Colonic mucosa (tissue), 4 donors: ENCODE measurements at regions not wholly inside any gene's neighbourhood (a gene's known extent, or its start where the extent isn't known, plus 50 kb on each side); places are given as distances from the start of the nearest gene placed in this dataset.

Experiments used
- DNase-seq: peaks from one replicate; pipeline ENCODE4 v3.0.0-alpha.2; 2020
- H3K27ac ChIP-seq: fragments of 200-600 bp; one replicate; pipeline ENCODE4 v1.8.0; 2021
- H3K27me3 ChIP-seq: fragments of 200-600 bp; one replicate; pipeline ENCODE4 v1.8.0; 2021
- H3K36me3 ChIP-seq: fragments of 200-600 bp; one replicate; pipeline ENCODE4 v1.8.0; 2021
- H3K4me1 ChIP-seq: fragments of 200-600 bp; one replicate; pipeline ENCODE4 v1.8.0; 2021; ENCODE audit warnings: mild to moderate bottlenecking
- H3K4me3 ChIP-seq: fragments of 200-600 bp; one replicate; pipeline ENCODE4 v1.8.0; 2021
- H3K9ac ChIP-seq, 2 donors: one replicate each; pipeline ENCODE4 v1.7.0; 2013; ENCODE audit warnings: control low read depth in 2 of 2, low read depth in 2 of 2, low read length in 2 of 2
- H3K9me3 ChIP-seq: fragments of 200-600 bp; one replicate; pipeline ENCODE4 v1.8.0; 2021
- CTCF ChIP-seq: fragments of 200-600 bp; IDR thresholded peaks from one replicate; pipeline ENCODE4 v1.8.0; 2022; ENCODE audit warnings: antibody characterized with exemption, mild to moderate bottlenecking
- intact Hi-C: fragments of 100-400 bp; cut with DNase I; formaldehyde crosslinking; loops from one replicate; pipeline ENCODE4 v1.14.1; 2022
- donor health status: healthy.
- donor health status: DM: no; HTN: no; CAD: no.
- donor health status: DM: no; HTN: no; CAD: no.

- DNase-seq: no peak
- intact Hi-C loops: no loop called here
- Histone ChIP-seq H3K9me3 (no peaks in the 10 kb centered on the region), H3K9ac (no peak overlapping the region), H3K36me3 (no peaks in the 10 kb centered on the region), H3K27ac (no peak overlapping the region), H3K4me1 (no peaks in the 10 kb centered on the region), H3K4me3 (no peak overlapping the region), H3K27me3 (no peaks in the 10 kb centered on the region)
- TF ChIP-seq CTCF: no peak
These were observed 591.0 kb downstream of the PTPRU start for GRCh38 chr1:29827237-29827750.

- intact Hi-C loops: no loop called here
- TF ChIP-seq CTCF: no peak
- H3K27ac ChIP-seq: no peak overlapping the region
- no peak overlapping the region for H3K9ac ChIP-seq
- no peaks in the 10 kb centered on the region for H3K4me1 ChIP-seq
- H3K9me3 ChIP-seq: no peaks in the 10 kb centered on the region
- no peaks in the 10 kb centered on the region for H3K27me3 ChIP-seq
- H3K4me3 ChIP-seq: no peak overlapping the region
- no peaks in the 10 kb centered on the region for H3K36me3 ChIP-seq
- no peak for DNase-seq
These were observed 590.3 kb downstream of the PTPRU start for GRCh38 chr1:29826646-29827045.

- Histone ChIP-seq H3K4me3 (no peak overlapping the region), H3K9me3 (no peaks in the 10 kb centered on the region), H3K27me3 (no peaks in the 10 kb centered on the region), H3K4me1 (no peaks in the 10 kb centered on the region), H3K9ac (no peak overlapping the region), H3K36me3 (no peaks in the 10 kb centered on the region), H3K27ac (no peak overlapping the region)
- TF ChIP-seq CTCF: no peak
- no peak for DNase-seq
- intact Hi-C loops: no loop called here
These were observed 589.7 kb downstream of the PTPRU start for GRCh38 chr1:29825941-29826415.

GRCh38 chr1:29825274-29825940 is 589.1 kb downstream of the PTPRU start:
- intact Hi-C loops: no loop called here
- no peaks in the 10 kb centered on the region for H3K36me3 ChIP-seq
- no peak overlapping the region for H3K27ac ChIP-seq
- H3K27me3 ChIP-seq: no peaks in the 10 kb centered on the region
- no peak for TF ChIP-seq CTCF
- H3K9ac ChIP-seq: no peak overlapping the region
- H3K9me3 ChIP-seq: no peaks in the 10 kb centered on the region
- H3K4me1 ChIP-seq: no peaks in the 10 kb centered on the region
- no peak for DNase-seq
- H3K4me3 ChIP-seq: no peak overlapping the region

GRCh38 chr1:29824511-29825273 is 588.4 kb downstream of the PTPRU start:
- peak; percentile 7 for DNase-seq
- no peak overlapping the region for H3K4me3 ChIP-seq
- no peaks in the 10 kb centered on the region for H3K27me3 ChIP-seq

More at GRCh38 chr1:29824511-29825273, 588.4 kb downstream of the PTPRU start:
- Histone ChIP-seq H3K9ac (no peak overlapping the region), H3K9me3 (no peaks in the 10 kb centered on the region), H3K4me1 (no peaks in the 10 kb centered on the region), H3K27ac (no peak overlapping the region), H3K36me3 (no peaks in the 10 kb centered on the region)
- no peak for TF ChIP-seq CTCF
- intact Hi-C loops: no loop called here
